GM23248 (cell line): ENCODE measurements at regions not wholly inside any gene's neighbourhood (a gene's known extent, or its start where the extent isn't known, plus 50 kb on each side); places are given as distances from the start of the nearest gene placed in this dataset.

Source experiments
- DNase-seq: peaks from one replicate; pipeline ENCODE4 v3.0.0-alpha.2; 2015
- H2AFZ ChIP-seq: fragments of 200-600 bp; sonication (generic); 2 replicates; pipeline ENCODE4 v1.6.1; 2016; ENCODE audit warnings: antibody characterized with exemption
- H3F3A ChIP-seq: fragments of 200-600 bp; sonication (generic); 2 replicates; pipeline ENCODE4 v1.6.1; 2016; ENCODE audit warnings: mild to moderate bottlenecking, antibody characterized with exemption, mixed run types; ENCODE audit not compliant: insufficient read depth
- H3K27ac ChIP-seq: fragments of 200-600 bp; sonication (generic); 2 replicates; pipeline ENCODE4 v1.5.1; 2016; ENCODE audit warnings: mild to moderate bottlenecking
- H3K27me3 ChIP-seq: fragments of 200-600 bp; sonication (generic); replicated peaks from 2 replicates; pipeline ENCODE4 v1.6.1; 2016; ENCODE audit warnings: mild to moderate bottlenecking; ENCODE audit not compliant: insufficient read depth
- H3K36me3 ChIP-seq: fragments of 200-600 bp; sonication (generic); 2 replicates; pipeline ENCODE4 v1.6.1; 2016; ENCODE audit warnings: low read depth, mild to moderate bottlenecking
- H3K4me1 ChIP-seq: fragments of 200-600 bp; sonication (generic); 2 replicates; pipeline ENCODE4 v1.6.1; 2016; ENCODE audit warnings: mild to moderate bottlenecking; ENCODE audit not compliant: insufficient read depth
- H3K4me2 ChIP-seq: fragments of 200-600 bp; sonication (generic); one replicate; pipeline ENCODE4 v1.6.1; 2016; ENCODE audit warnings: mild to moderate bottlenecking; ENCODE audit not compliant: unreplicated experiment
- H3K4me3 ChIP-seq: fragments of 200-600 bp; sonication (generic); 2 replicates; pipeline ENCODE4 v1.5.1; 2016; ENCODE audit warnings: mild to moderate bottlenecking
- H3K79me2 ChIP-seq: fragments of 200-600 bp; sonication (generic); 2 replicates; pipeline ENCODE4 v1.6.1; 2016; ENCODE audit warnings: mild to moderate bottlenecking; ENCODE audit not compliant: insufficient read depth
- H3K9ac ChIP-seq: fragments of 200-600 bp; sonication (generic); 2 replicates; pipeline ENCODE4 v1.6.1; 2016; ENCODE audit warnings: mild to moderate bottlenecking
- H3K9me2 ChIP-seq: fragments of 200-600 bp; sonication (generic); 2 replicates; pipeline ENCODE4 v1.6.1; 2016; ENCODE audit warnings: mixed run types, mild to moderate bottlenecking, moderate library complexity; ENCODE audit not compliant: insufficient read depth
- H3K9me3 ChIP-seq: fragments of 200-600 bp; sonication (generic); one replicate; pipeline ENCODE4 v1.6.1; 2017; ENCODE audit warnings: low read depth
- H4K20me1 ChIP-seq: fragments of 200-600 bp; sonication (generic); 2 replicates; pipeline ENCODE4 v1.6.0; 2016; ENCODE audit not compliant: insufficient read depth
- EZH2 ChIP-seq: fragments of 200-600 bp; sonication (generic); IDR thresholded peaks from 2 replicates; pipeline ENCODE4 v1.6.1; 2018; ENCODE audit warnings: antibody characterized with exemption, mild to moderate bottlenecking; ENCODE audit not compliant: insufficient read depth, poor library complexity, severe bottlenecking
- EZH2phosphoT487 ChIP-seq: fragments of 200-600 bp; sonication (generic); IDR thresholded peaks from 2 replicates; pipeline ENCODE4 v1.6.1; 2018; ENCODE audit warnings: antibody characterized with exemption, moderate library complexity, mild to moderate bottlenecking, low read depth; ENCODE audit not compliant: insufficient read depth
- WGBS, 2 experiments: methylation state at CpG; one replicate each; pipeline ENCODE4 v1.1.6; 2015 to 2017; ENCODE audit warnings: low lambda C conversion rate in 2 of 2, low coverage in 1 of 2; ENCODE audit errors: missing lambda C conversion rate in 2 of 2; 5-methylcytosine and 5-hydroxymethylcytosine counted together
- in situ Hi-C: fragments of 300-500 bp; cut with MboI; formaldehyde crosslinking; loops from 2 replicates; pipeline ENCODE4 v1.15.0; 2020

DNA sequence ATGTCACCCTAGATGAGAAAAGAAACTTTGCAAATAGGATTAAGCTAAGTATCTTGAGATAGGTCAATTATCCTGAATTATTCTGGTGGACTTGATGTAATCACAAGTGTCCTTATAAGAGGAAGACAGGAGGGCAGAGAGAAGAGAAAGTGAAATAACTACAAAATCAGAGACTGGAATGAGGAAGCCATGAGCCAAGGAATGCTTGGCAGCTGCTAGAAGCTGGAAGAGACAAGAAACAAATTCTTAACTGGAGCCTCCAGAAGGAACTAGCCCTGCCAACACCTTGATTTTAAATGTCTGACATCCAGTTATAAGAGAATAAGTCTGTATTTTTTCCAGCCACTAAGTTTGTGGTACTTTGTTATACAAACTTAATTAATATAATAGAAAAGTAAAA lies 480.0 kb downstream of the NR2F1-AS1 start:
- Histone ChIP-seq H3K9ac (no peak overlapping the region), H3F3A (peaks cover 17% of the 10 kb centered on the region; the same call in 1 of the 2 replicates), H3K27ac (peak overlapping the region; percentile 5; the same call in 1 of the 2 replicates), H3K36me3 (no peaks in the 10 kb centered on the region), H3K79me2 (no peaks in the 10 kb centered on the region), H2AFZ (peak overlapping the region; percentile 7; the same call in 1 of the 2 replicates), H3K9me2 (no peaks in the 10 kb centered on the region), H3K4me1 (peaks cover 19% of the 10 kb centered on the region), H3K9me3 (no peaks in the 10 kb centered on the region), H3K27me3 (no peaks in the 10 kb centered on the region), H4K20me1 (no peaks in the 10 kb centered on the region), H3K4me2 (no peak overlapping the region), H3K4me3 (no peak overlapping the region)
- TF ChIP-seq EZH2phosphoT487 (no peak), EZH2 (no peak)
- in situ Hi-C loops: no loop called here
- DNase-seq: peak; percentile 26

DNA sequence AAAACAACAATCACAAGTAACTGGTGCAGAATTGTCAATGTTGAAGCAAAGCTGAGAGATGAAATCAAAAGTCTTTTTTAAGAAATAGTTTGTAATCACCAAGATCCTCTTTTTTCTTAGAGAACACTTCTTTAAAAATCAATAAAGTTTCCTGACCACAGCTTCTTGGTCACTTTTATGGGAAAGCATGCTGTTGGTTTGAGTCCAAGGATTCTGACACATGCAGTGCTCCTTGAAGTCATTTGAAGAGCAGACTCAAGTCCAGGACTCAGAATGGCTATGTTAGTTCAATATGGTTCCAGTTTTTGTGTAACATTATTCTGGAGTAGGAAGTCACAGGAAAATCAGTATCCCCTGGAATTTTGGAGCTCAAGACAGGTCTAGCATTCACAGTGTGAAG lies 480.6 kb downstream of the NR2F1-AS1 start:
- Histone ChIP-seq H2AFZ (no peak overlapping the region), H3K9ac (no peak overlapping the region), H3K4me1 (peaks cover 19% of the 10 kb centered on the region), H3K4me2 (peak overlapping the region; percentile 41), H3K9me3 (no peaks in the 10 kb centered on the region), H3K79me2 (no peaks in the 10 kb centered on the region), H3K4me3 (no peak overlapping the region), H3F3A (peaks cover 17% of the 10 kb centered on the region; the same call in 1 of the 2 replicates), H4K20me1 (no peaks in the 10 kb centered on the region), H3K36me3 (no peaks in the 10 kb centered on the region), H3K27ac (no peak overlapping the region), H3K9me2 (no peaks in the 10 kb centered on the region), H3K27me3 (no peaks in the 10 kb centered on the region)
- in situ Hi-C loops: no loop called here
- DNase-seq: peak; percentile 68
- TF ChIP-seq EZH2 (no peak), EZH2phosphoT487 (no peak)

DNA sequence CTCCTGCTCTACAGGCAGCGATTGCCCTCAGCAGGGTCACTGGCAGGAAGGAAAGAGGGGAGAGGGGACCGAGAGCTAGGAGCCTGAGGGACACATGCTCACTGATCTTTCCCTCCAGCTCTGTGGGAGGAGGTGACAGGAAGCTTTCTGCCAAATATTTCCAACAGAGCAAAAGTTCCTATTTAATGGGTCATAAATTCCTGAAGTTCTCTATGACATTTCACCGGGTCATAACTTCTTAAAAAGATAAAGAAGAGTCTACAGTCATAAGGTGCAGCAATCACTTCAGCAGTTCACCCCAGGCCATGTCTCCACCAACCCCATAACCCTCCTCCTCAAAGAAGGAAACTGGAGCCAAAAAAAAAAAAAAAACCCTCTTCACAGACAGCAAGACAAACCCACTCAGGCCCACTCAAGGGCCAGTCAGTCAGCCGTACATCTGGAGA lies 481.1 kb downstream of the NR2F1-AS1 start:
- TF ChIP-seq EZH2 (no peak), EZH2phosphoT487 (no peak)
- Histone ChIP-seq H3F3A (peaks cover 17% of the 10 kb centered on the region; the same call in 1 of the 2 replicates), H3K4me2 (peak overlapping the region; percentile 41), H3K79me2 (no peaks in the 10 kb centered on the region), H3K36me3 (no peaks in the 10 kb centered on the region), H2AFZ (no peak overlapping the region), H3K9me3 (no peaks in the 10 kb centered on the region), H3K27me3 (no peaks in the 10 kb centered on the region), H3K4me3 (no peak overlapping the region), H3K9ac (no peak overlapping the region), H3K9me2 (no peaks in the 10 kb centered on the region), H3K4me1 (peaks cover 19% of the 10 kb centered on the region), H4K20me1 (no peaks in the 10 kb centered on the region), H3K27ac (no peak overlapping the region)
- in situ Hi-C loops: loop anchor here (25.0 kb wide), 1 partner anchor 687 kb away; no protein-coding TSS in a partner anchor
- WGBS, 2 experiments: 41 to 51% methylated on average over 4 of the region's 4 CpGs
- peak; percentile 25 for DNase-seq

DNA sequence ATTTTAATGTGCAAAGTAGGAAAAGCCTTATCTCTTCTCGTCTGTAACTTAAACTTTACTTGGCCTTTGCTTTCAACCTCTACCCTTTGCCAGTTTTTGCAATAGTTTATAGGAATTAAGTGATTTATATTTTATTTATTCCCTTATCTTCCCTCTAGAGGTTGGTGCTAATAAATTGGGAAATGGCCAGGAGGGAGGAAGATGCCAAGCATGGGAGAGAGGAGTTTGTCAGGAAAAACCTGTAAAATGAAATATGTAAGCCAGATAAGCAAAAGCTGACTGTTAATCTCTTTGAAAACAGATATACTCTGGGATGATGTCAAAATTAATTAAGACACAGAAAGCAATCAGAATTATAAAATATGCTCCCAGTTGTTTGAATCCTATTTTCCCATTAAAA lies 484.5 kb downstream of the NR2F1-AS1 start:
- Histone ChIP-seq H2AFZ (no peak overlapping the region), H3F3A (peaks cover 13% of the 10 kb centered on the region; the same call in 1 of the 2 replicates), H3K4me2 (no peak overlapping the region), H3K36me3 (no peaks in the 10 kb centered on the region), H4K20me1 (no peaks in the 10 kb centered on the region), H3K9ac (no peak overlapping the region), H3K27me3 (no peaks in the 10 kb centered on the region), H3K27ac (no peak overlapping the region), H3K9me2 (no peaks in the 10 kb centered on the region), H3K4me3 (no peak overlapping the region), H3K4me1 (peaks cover 25% of the 10 kb centered on the region), H3K79me2 (no peaks in the 10 kb centered on the region), H3K9me3 (no peaks in the 10 kb centered on the region)
- TF ChIP-seq EZH2phosphoT487: no peak
- no peak for TF ChIP-seq EZH2
- in situ Hi-C loops: loop anchor here (25.0 kb wide), 1 partner anchor 691 kb away; no protein-coding TSS in a partner anchor
- WGBS, 2 experiments: 95 to 96% methylated on average over 1 of the region's 1 CpG
- no peak for DNase-seq
